NCI-H1417 (cell line): ENCODE measurements at regions not wholly inside any gene's neighbourhood (a gene's known extent, or its start where the extent isn't known, plus 50 kb on each side); places are given as distances from the start of the nearest gene placed in this dataset.

ENCODE experiments used
- DNase-seq, 3 experiments: peaks; one replicate each; lab custom pipeline; 2025; lab: John Stamatoyannopoulos, UW

- no peak for DNase-seq
These were observed 49.9 kb downstream of the RIN2 start for GRCh38 chr20:19807946-19808330.

GRCh38 chr20:19808498-19808897, 50.4 kb downstream of the RIN2 start:
- no peak for DNase-seq

DNA sequence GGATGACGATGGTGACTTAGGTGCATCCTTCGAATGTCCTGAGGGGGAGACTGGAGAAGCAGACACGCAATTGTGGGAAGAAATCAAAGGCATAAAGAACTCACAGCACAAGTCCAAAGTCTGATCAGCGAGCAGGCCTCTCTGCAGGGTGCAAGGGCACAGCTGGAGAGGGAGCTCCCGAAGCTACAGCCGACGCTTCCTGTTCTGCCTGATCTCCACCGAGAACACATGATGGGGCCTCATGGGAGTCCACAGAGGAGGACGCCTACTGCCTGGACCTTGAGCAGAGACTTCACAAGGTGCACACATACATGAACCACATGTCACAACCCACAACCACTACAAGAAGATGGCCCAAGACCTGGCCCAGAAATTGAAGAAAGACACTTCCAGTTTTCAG, 51.4 kb downstream of the RIN2 start:
- DNase-seq, result no peak

DNA sequence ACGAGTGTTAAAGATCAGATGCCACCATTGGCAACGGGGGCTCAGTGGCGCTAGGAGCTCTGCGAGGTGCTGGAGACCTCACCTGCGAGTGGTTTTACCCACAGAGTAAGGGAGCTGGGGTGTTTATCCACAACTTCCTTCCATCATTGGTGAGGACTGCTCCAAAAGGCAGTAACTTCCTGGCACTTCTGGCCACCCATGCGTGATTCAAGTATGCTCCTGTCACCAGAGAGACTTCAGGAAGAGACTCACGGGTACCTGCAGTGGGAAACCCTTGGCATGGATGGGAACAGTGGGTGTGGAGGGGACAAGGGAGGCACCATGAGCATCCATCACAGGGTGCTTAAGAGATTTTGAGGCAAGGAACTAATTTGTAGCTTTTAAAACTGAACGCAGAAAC, 53.2 kb downstream of the RIN2 start:
- DNase-seq, result no peak

DNA sequence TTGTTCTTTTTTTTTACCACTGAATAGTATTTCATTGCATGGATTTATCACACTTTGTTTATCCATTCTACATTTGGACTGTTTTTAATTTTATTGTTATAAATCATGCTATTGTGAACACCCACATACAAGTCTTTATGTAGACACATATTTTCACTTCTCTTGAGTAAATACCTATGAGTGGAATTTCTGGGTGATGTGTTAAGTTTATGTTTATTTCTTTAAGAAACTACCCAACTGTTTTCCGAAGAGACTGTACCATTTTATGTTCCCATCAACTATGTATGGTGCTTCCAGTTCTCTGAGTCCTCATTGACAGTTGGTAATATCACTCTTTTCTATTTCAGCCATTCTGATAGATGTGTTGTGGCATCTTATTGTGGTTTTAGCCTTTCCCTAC, 54.0 kb downstream of the RIN2 start:
- DNase-seq, result no peak

GRCh38 chr20:19812696-19813095, 54.6 kb downstream of the RIN2 start:
- no peak for DNase-seq

- DNase-seq, result no peak
These were observed 56.0 kb downstream of the RIN2 start for GRCh38 chr20:19813846-19814640.

- DNase-seq, result no peak
These were observed 57.5 kb downstream of the RIN2 start for GRCh38 chr20:19815553-19815991.

- DNase-seq, result no peak
These were observed 58.3 kb downstream of the RIN2 start for GRCh38 chr20:19816386-19816785.

GRCh38 chr20:19817017-19817416, 59.0 kb downstream of the RIN2 start:
- no peak for DNase-seq

- no peak for DNase-seq
These were observed 61.1 kb downstream of the RIN2 start for GRCh38 chr20:19819149-19819548.

DNA sequence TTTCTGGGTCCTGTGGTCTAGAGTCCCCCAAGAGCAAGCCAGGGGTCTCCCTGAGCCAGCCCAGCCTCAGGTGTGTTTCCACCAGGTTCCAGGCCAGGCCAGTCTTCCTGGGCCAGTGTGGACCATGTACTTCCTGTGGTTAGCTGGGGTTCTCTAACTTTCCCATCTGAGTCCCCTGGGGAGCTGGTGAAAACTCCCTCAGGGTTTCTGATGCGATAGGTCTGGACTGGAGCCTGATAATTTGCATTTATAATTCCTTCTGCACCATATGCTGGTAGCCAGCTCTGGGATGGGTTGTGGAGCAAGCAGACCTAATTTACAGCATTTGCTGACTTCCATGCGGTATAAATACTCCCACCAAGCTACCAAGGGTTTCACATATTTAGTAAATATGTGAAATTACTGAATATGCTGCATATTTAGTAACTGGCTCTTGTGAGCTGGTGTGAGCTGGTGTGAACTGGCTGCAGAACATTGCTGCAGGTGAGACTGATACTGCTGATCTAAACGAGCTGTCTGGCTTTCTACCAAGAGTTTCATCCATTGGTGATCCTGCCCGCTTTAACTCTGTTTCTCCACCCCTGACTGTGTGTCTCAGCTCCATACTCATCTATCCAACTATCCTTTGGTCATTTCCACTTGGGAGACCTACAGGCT, 62.6 kb downstream of the RIN2 start:
- no peak for DNase-seq

DNA sequence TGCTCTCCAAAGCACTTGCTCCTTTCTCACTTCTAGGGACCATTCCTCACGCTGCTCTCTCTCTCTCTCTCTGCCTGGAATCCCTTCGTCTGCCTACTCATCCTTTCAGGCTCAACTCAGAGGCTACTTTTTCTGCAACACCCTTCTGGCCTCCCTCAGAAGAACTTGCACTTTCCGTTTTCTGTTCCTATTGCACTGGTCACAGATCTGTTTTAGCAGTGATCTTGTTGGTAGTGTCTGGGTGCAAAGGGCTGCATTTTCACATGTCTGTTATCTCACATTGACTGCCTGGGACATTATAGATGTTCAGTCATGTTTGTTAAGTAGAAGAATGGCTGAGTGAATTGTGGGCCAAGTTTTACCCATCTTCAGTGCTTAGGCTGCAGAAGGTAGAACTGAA, 63.5 kb downstream of the RIN2 start:
- DNase-seq, result no peak

DNA sequence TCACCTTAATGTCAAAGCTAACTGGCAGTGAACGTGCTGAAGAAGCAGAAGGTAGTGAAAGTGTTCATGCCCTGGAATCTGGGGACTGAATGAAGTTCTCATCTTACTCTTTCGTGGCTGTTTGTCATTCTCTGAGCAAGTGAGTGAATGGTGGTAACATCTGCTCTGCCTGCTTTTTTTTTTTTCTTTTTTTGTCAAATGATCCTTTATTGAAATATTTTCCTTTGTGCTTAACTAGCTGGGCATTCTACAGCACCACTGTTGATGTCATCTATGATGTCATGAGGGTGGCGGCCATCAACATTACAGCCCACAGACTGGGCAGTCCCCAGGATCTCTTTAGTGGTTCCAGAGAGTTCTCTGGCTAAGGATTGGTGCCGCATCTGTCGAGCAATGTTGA, 65.2 kb downstream of the RIN2 start:
- no peak for DNase-seq

GRCh38 chr20:19823971-19824370, 65.9 kb downstream of the RIN2 start:
- peak in 1 of 3 experiments; percentile 37 for DNase-seq

- DNase-seq, result no peak
These were observed 66.8 kb downstream of the RIN2 start for GRCh38 chr20:19824861-19825260.

DNA sequence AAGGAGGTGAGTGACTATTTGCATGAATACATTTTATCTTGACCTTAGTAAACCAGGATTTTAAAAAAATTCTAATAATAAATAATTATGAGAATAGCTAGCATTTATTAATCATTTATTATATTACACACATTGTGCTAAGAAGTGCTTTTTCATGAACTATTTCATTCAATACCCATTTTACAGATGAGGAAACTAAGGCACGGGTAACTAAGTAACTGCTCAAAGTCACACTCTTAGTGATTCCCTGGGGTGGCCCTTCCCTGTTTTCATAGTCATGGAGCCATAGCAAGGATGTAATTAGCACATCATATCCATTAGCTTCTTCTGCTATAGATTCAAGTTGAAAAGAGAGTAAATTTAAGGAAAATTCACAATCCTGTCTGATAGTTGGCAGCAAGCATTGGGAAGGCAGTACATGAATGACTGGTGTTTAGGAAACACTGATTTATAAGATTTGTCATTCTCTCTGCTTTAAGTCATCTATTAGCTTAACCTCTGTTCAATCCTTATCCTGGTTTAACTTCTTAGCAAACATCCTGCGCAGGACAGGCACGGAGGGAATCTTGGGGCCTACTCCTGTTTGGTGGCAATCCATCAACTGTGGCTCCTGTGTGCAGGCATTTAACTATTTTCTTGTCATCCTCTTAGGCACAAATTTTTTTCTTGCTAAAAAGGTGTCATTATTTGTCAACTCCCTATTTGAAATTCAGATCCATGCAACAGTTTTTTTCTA, 68.3 kb downstream of the RIN2 start:
- DNase-seq, result no peak

- peak in 1 of 3 experiments; percentile 28 for DNase-seq
These were observed 69.8 kb downstream of the RIN2 start for GRCh38 chr20:19827818-19828217.

- DNase-seq, result peak in 2 of 3 experiments; percentile 28 to 44
These were observed 70.2 kb downstream of the RIN2 start for GRCh38 chr20:19828232-19828631.

DNA sequence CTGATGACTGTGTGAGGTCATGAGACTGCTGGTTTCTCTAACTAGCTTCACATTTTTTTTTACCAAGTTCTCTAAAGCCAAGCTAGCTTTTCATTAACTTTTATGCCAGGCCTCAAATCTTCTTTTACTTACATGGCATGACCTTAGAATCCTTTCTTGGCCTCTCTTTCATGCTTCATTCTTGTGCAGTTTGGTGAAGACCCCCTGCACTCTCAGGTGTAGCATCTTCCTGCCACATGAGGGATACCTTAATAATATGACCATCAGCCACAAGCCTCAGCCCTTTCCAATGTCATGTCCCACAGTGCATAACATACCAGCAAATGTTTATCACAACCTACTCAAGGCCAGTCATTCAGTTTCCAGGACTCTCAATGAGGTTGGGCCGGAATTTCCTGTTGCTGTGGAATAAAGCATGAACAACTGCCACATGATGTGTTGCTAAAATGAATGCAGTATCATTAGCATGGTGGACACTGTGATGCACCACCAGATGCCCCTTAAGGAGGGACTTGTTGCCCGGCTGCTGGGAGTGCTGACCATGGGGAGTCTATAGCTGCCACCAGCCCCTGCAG, 72.2 kb downstream of the RIN2 start:
- DNase-seq, result no peak

DNA sequence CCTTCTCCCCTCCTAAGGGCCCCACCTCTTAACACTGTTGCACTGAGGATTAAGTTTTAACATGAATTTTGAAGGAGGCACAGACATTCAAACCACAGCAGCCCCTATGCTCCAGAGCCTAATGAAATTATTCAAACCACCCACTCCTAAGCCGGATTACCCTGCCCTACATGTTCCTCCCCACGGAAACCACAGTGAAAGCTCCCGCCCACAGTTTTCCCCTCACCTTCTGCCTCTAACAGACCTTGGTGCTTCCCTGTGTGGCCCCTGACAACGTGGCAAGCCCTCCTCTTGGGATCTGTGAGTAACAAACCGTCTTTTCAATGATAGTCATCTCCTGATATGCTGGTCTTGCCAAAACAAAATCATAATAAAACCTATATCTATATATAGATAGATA, 74.8 kb downstream of the RIN2 start:
- DNase-seq, result no peak

GRCh38 chr20:19833395-19833794, 75.3 kb downstream of the RIN2 start:
- no peak for DNase-seq

DNA sequence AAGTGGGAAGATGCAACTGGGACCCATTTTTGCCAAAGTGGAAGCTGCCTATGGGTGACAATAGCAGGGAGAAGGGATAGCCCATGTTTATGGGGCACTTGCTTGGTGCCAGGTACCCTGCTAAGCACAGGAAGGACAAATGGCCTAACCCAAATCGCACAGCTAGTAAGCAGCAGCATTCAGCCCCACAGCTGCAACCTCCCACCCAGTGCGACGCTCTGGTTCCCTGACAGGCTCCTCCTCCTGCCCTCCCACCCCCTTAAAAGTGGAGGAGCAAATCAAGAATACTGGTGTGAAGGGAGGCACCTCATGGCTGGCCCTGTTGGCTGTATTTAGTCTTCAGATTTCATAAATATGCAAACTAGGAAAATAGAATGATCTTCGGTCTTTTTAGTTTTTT, 76.2 kb downstream of the RIN2 start:
- no peak for DNase-seq
